ENCODE measurements at regions not wholly inside any gene's neighbourhood (a gene's known extent, or its start where the extent isn't known, plus 50 kb on each side); places are given as distances from the start of the nearest gene placed in this dataset.

DNA sequence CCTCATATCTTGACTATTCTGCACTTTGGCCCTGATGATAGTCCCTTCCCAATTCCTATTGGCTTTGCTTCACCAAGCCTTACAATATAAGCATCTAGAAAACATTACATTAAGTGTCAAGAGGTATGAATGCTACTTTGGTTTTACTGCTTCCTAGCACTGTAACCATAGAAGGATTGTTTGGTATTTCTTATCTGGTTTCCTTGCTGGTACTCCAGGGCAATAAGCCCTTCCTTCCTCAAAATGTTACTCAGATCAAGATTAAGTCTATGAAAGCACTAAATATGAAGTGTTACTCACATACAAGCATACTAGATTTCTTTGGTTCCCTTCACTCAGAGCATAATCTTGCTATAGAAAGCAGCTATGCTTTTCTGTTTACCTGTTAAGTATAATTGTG lies 492.5 kb downstream of the ETV1 start:
- Mint-ChIP-seq H3K36me3 (ENCODE audit: low read depth) (peaks cover 10% of the 10 kb centered on the region), H3K27ac (ENCODE audit: unreplicated experiment) (no peak overlapping the region), H3K27me3 (ENCODE audit: low read depth) (no peaks in the 10 kb centered on the region), H3K4me1 (no peaks in the 10 kb centered on the region), H3K4me3 (no peak overlapping the region), H3K9me3 (peaks cover 3% of the 10 kb centered on the region)
- DNase-seq (ENCODE audit: low read depth, low spot score), result no peak
- no peak for TF ChIP-seq CTCF (conservative IDR thresholded peaks at IDR 0.05)

- Mint-ChIP-seq H3K4me3 (no peak overlapping the region), H3K36me3 (ENCODE audit: low read depth) (peaks cover 12% of the 10 kb centered on the region), H3K4me1 (peaks cover 19% of the 10 kb centered on the region), H3K27me3 (ENCODE audit: low read depth) (no peaks in the 10 kb centered on the region), H3K27ac (ENCODE audit: unreplicated experiment) (no peak overlapping the region), H3K9me3 (peaks cover 18% of the 10 kb centered on the region)
- no peak for DNase-seq (ENCODE audit: low read depth, low spot score)
- no peak for TF ChIP-seq CTCF (conservative IDR thresholded peaks at IDR 0.05)
Measured at GRCh38 chr7:13508586-13508985, 480.9 kb downstream of the ETV1 start.

DNA sequence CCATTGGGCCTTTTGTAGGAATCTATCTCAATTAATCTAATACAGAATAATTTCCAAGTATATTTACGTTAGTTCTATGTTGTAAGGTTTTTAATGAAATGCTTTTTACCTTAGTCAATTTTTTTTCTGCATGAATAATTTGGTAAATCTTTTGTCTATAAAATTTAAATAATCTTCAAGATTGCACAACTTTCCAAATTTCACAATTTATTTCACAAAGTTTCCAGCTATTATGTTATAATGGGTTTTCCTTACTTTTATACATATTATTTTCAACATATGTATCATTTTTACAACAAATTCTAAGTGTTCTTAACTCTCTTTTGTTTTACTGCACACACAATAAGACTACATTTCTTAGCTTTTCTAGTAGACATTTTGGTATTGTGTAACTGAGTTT lies 470.7 kb downstream of the ETV1 start:
- no peak for DNase-seq (ENCODE audit: low read depth, low spot score)
- TF ChIP-seq CTCF (conservative IDR thresholded peaks at IDR 0.05), result no peak
- Mint-ChIP-seq H3K4me3 (no peak overlapping the region), H3K9me3 (peaks cover 2% of the 10 kb centered on the region), H3K4me1 (no peaks in the 10 kb centered on the region), H3K36me3 (ENCODE audit: low read depth) (no peaks in the 10 kb centered on the region), H3K27ac (ENCODE audit: unreplicated experiment) (no peak overlapping the region), H3K27me3 (ENCODE audit: low read depth) (no peaks in the 10 kb centered on the region)

DNA sequence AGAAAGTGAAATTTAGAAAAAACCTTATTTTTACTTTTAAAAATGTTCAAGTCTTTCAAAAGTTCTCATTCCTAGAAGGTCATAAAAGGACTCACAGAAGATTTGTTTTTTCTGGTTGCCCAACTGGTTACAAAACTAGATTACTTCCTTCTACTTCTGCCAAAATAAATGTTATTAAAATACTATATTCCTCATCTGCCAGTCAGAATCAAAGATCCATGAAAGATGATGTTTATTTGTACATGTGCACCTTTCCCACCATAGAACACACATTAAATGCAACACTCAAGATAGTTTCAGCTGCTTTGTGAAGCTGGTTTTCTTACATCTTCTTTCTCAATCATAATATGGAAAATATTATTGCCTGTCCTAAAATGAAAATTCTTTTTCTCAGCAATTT lies 465.4 kb downstream of the ETV1 start:
- H3K4me3 Mint-ChIP-seq, result no peak overlapping the region

DNA sequence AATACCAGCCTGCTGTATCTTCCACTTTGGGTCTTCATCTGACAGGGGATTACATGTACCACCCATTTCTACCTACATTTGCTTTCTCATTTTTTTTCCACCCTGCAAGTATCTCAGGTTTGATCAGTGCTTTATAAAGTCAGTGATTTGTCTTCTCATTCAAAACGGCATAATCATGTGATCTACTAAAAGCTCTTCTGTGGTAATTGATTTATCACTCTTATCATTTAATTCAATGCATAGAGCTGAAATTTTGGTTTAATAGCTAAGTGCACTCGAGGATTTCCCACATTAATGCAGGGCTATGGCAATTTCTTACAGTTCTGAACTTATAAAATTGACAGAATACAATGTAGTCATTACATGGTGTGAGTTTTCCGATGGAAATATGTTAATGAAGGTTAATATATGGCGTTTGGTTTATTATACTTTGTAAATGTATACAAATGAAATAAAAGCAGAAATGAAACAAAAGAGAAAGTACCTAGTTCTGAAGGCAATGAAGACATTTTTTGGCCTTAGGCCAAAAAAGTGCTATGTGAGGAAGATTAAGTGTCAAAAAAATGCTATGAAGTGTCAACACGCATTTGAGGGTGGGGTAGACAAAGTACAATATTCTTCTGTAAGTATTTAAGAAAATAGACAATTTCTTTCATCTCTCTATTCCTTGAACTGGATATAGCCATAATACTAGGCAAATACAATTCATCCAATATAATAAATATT lies 457.3 kb downstream of the ETV1 start:
- no peaks in the 10 kb centered on the region for H3K9me3 Mint-ChIP-seq
- no peak for DNase-seq (ENCODE audit: low read depth, low spot score)
- H3K27ac Mint-ChIP-seq (ENCODE audit: unreplicated experiment), result no peak overlapping the region
- no peaks in the 10 kb centered on the region for H3K27me3 Mint-ChIP-seq (ENCODE audit: low read depth)
- no peaks in the 10 kb centered on the region for H3K36me3 Mint-ChIP-seq (ENCODE audit: low read depth)
- H3K4me3 Mint-ChIP-seq, result no peak overlapping the region
- TF ChIP-seq CTCF (conservative IDR thresholded peaks at IDR 0.05), result no peak
- H3K4me1 Mint-ChIP-seq, result peaks cover 13% of the 10 kb centered on the region

More for the DNA sequence above, 465.4 kb downstream of the ETV1 start:
- H3K27ac Mint-ChIP-seq (ENCODE audit: unreplicated experiment), result no peak overlapping the region
- no peaks in the 10 kb centered on the region for H3K36me3 Mint-ChIP-seq (ENCODE audit: low read depth)
- no peaks in the 10 kb centered on the region for H3K27me3 Mint-ChIP-seq (ENCODE audit: low read depth)
- no peak for DNase-seq (ENCODE audit: low read depth, low spot score)
- H3K4me1 Mint-ChIP-seq, result peaks cover 3% of the 10 kb centered on the region
- TF ChIP-seq CTCF (conservative IDR thresholded peaks at IDR 0.05), result no peak
- no peaks in the 10 kb centered on the region for H3K9me3 Mint-ChIP-seq
